ENCODE measurements at regions not wholly inside any gene's neighbourhood (a gene's known extent, or its start where the extent isn't known, plus 50 kb on each side); places are given as distances from the start of the nearest gene placed in this dataset.

DNA sequence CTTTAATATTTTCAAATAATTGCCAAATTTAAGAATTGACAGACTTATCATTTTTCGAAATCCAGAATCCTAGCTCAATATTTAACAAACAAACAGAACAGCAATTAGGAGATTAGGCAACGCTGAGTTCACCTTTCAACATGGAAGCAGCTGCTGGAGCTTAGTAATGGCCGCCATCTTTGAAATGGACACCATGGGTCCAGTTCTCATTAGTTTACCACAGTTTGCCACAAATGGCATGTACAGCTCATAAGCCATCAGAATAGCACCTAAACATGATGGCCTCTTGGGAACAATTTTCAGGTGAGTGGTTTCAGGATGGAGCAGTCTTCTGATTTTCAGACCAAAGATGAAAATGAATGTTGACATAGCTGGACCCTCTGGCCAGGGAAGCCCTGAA, 313.6 kb upstream of the OBI1 start:
- Histone ChIP-seq H3K27ac (no peak overlapping the region), H3K4me3 (no peak overlapping the region), H3K4me1 (no peaks in the 10 kb centered on the region), H3K36me3 (no peaks in the 10 kb centered on the region), H3K9me3 (no peaks in the 10 kb centered on the region), H3K27me3 (no peaks in the 10 kb centered on the region)
- intact Hi-C loops (cut with DNase I) = no loop called here
- TF ChIP-seq, protein P1, sequence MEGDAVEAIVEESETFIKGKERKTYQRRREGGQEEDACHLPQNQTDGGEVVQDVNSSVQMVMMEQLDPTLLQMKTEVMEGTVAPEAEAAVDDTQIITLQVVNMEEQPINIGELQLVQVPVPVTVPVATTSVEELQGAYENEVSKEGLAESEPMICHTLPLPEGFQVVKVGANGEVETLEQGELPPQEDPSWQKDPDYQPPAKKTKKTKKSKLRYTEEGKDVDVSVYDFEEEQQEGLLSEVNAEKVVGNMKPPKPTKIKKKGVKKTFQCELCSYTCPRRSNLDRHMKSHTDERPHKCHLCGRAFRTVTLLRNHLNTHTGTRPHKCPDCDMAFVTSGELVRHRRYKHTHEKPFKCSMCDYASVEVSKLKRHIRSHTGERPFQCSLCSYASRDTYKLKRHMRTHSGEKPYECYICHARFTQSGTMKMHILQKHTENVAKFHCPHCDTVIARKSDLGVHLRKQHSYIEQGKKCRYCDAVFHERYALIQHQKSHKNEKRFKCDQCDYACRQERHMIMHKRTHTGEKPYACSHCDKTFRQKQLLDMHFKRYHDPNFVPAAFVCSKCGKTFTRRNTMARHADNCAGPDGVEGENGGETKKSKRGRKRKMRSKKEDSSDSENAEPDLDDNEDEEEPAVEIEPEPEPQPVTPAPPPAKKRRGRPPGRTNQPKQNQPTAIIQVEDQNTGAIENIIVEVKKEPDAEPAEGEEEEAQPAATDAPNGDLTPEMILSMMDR (IDR thresholded peaks at IDR 0.05) = no peak
- DNase-seq (no peak), ATAC-seq (no peak)

DNA sequence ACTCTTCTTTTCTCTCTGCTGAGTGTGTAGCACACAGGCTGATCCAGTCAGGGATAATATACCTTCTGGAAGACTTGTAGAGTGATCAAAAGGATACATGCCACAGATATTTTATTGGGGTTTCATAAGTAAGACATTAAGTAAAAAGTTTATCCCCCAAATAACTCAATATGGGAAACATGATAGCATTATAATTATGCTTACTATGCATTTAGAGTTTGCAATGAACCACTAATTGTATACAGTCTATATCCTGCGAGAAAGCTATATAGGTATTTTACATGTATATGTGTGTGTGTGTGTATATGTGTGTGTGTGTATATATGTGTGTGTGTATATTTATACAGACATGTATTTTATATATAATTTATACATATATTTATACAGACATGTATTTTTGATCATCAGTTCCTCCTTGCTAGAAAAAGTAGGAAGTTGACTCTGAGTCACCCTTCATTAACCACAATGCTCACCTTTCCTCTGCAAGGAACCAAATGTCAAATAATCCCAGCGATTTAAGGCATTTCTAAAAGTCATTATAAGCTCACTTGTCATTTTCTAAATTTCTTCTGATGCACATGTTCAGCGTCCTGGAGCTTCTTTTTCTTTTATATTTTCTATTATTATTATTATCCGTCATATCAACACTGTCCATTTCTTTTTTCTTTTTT, 312.5 kb upstream of the OBI1 start:
- no peak for DNase-seq
- intact Hi-C loops (cut with DNase I) = no loop called here
- no peaks in the 10 kb centered on the region for H3K27me3 ChIP-seq
- H3K27ac ChIP-seq = no peak overlapping the region
- H3K36me3 ChIP-seq = no peaks in the 10 kb centered on the region
- H3K9me3 ChIP-seq = no peaks in the 10 kb centered on the region
- ATAC-seq = no peak
- H3K4me3 ChIP-seq = no peak overlapping the region
- TF ChIP-seq, protein P1 (IDR thresholded peaks at IDR 0.05) = no peak
- no peaks in the 10 kb centered on the region for H3K4me1 ChIP-seq

DNA sequence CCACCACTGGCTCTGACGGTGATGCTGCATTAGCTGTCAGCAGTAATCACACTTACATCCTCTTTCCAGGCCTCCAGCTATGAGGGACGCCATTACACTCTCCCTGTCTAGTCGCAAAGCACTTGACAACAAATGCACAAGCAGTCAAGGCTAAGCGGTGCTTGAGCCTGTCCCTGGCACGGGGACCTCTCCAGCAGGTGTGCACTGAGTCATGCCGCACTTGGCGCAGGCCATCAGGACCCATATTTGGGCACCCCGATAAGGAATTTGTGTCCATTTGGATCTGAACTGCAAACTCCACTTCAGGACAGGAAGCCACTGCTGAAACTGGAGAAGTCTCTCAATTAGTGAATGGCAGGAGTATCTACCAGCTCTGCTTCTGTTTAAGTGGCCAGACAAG, 301.9 kb upstream of the OBI1 start:
- Histone ChIP-seq H3K9me3 (no peaks in the 10 kb centered on the region), H3K36me3 (no peaks in the 10 kb centered on the region)
- ATAC-seq = peak; percentile 92

DNA sequence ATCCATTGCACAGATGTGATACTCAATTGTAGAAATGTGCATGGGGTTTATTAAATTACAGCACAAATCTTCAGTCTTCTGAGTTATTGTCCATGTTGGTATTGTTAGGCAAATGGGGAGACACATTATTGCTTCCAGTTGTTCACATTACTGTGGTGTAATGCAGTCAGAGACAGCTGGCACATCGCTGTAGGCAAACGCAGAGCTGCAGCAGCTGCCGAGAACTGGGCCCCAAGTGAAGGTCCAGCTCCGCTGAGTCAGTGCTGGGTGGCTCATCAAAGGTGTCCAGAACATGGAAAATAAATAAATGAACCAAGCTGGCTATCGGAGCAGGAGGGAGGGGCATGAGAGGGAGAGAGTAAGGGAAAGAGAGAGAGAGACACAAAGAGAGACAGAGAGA, 299.1 kb upstream of the OBI1 start:
- no peak for ATAC-seq
- H3K4me1 ChIP-seq = no peaks in the 10 kb centered on the region
- intact Hi-C loops (cut with DNase I) = no loop called here
- H3K9me3 ChIP-seq = no peaks in the 10 kb centered on the region
- no peak overlapping the region for H3K4me3 ChIP-seq
- no peaks in the 10 kb centered on the region for H3K36me3 ChIP-seq
- no peak overlapping the region for H3K27ac ChIP-seq
- TF ChIP-seq, protein P1 (IDR thresholded peaks at IDR 0.05) = no peak
- DNase-seq = peak in 2 of 4 donors; percentile 8 to 9
- no peaks in the 10 kb centered on the region for H3K27me3 ChIP-seq

More for the DNA sequence above, 301.9 kb upstream of the OBI1 start:
- H3K27me3 ChIP-seq = no peaks in the 10 kb centered on the region
- H3K4me1 ChIP-seq = no peaks in the 10 kb centered on the region
- TF ChIP-seq, protein P1 (IDR thresholded peaks at IDR 0.05) = no peak
- intact Hi-C loops (cut with DNase I) = no loop called here
- peak in 3 of 4 donors; percentile 6 to 78 (median 67) for DNase-seq
- H3K27ac ChIP-seq = no peak overlapping the region
- no peak overlapping the region for H3K4me3 ChIP-seq

- ATAC-seq (no peak), DNase-seq (no peak)
- no peaks in the 10 kb centered on the region for H3K27me3 ChIP-seq
- no peak overlapping the region for H3K4me3 ChIP-seq
- TF ChIP-seq, protein P1 (IDR thresholded peaks at IDR 0.05) = no peak
- H3K4me1 ChIP-seq = no peaks in the 10 kb centered on the region
- no peak overlapping the region for H3K27ac ChIP-seq
- no peaks in the 10 kb centered on the region for H3K36me3 ChIP-seq
- H3K9me3 ChIP-seq = no peaks in the 10 kb centered on the region
- intact Hi-C loops (cut with DNase I) = no loop called here
These were observed 281.6 kb upstream of the OBI1 start for GRCh38 chr13:78940455-78941130.
